Mucosa of descending colon (tissue), 3 donors: ENCODE measurements at regions not wholly inside any gene's neighbourhood (a gene's known extent, or its start where the extent isn't known, plus 50 kb on each side); places are given as distances from the start of the nearest gene placed in this dataset.

Experiments used
- ATAC-seq: fragments of 200-7000 bp; cut with Tn5 transposase; one replicate; pipeline ENCODE4 v1.9.1; 2020; ENCODE audit warnings: mild to moderate bottlenecking, moderate library complexity
- DNase-seq, 3 donors: peaks; one replicate each; pipeline ENCODE4 v3.0.0-alpha.2; 2020
- H3K36me3 ChIP-seq: fragments of 200-600 bp; one replicate; pipeline ENCODE4 v1.8.0; 2021; ENCODE audit warnings: low read depth, mild to moderate bottlenecking
- H3K4me1 ChIP-seq: fragments of 200-600 bp; one replicate; pipeline ENCODE4 v1.8.0; 2021; ENCODE audit warnings: low read depth, mild to moderate bottlenecking
- H3K4me3 ChIP-seq: fragments of 200-600 bp; one replicate; pipeline ENCODE4 v1.8.0; 2021; ENCODE audit warnings: mild to moderate bottlenecking
- H3K9me3 ChIP-seq: fragments of 200-600 bp; one replicate; pipeline ENCODE4 v1.8.0; 2021; ENCODE audit warnings: mild to moderate bottlenecking
- intact Hi-C, 2 donors: fragments of 100-400 bp; cut with DNase I in 1 of 2; cut with micrococcal nuclease in 1 of 2; formaldehyde crosslinking; loops; one replicate each; pipeline versions ENCODE4 v1.11.0 to v1.11.1; 2022; cut with DNase I, micrococcal nuclease
- TF ChIP-seq, protein P1 (sequence below): fragments of 200-600 bp; IDR thresholded peaks from one replicate; pipeline ENCODE4 v1.8.0; 2022; ENCODE audit warnings: antibody characterized with exemption, mild to moderate bottlenecking
- donor health status: DM: no; HTN: no; CAD: no; lungs with moderate emphysema.
- donor health status: DM: no; HTN: no; CAD: no.
- donor health status: DM: no; HTN: yes; CAD: no.

DNA sequence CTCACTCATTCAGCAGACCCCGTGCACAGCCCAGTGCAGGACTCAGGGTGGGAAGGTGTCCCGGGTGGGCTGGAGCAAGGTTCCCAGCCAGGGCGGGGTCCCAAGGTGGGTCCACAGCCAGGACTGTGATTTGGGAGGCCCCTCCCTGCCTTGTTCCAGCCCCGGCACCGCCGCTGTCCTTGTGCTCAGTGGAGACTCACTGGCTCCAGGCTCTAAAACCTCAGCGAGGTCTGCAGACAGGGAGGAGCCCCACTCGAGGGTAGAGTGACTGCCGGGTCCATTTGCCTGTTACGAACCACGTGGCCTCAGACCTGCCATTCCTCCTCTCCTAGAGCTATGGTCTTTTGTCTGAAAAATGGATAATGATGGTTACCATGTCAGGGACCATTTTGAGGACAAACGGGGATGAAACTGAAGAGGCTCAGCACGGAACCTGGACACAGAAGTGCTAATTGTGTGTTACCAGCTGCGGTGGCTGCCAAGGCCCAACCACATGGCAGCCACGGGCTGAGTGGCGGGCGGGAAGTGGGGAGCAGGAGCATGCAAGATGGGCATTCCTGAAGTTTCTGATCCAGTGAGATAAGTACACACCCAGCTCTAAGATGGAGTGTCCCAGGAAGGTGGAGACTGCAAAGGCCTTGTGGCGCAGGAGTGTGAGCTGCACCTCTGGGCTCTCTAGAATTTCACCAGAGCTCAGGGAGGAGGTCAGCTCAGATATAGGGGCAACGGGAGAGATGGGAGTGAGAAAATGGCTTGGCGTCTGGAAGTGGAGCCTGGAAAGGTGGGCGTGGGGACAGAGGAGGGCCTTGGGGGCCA lies 317.6 kb downstream of the SEC14L1 start:
- no peak for ATAC-seq
- H3K4me3 ChIP-seq, result no peak overlapping the region
- intact Hi-C loops, result no loop called here
- H3K9me3 ChIP-seq, result no peaks in the 10 kb centered on the region
- peaks cover 29% of the 10 kb centered on the region for H3K4me1 ChIP-seq
- TF ChIP-seq, protein P1, sequence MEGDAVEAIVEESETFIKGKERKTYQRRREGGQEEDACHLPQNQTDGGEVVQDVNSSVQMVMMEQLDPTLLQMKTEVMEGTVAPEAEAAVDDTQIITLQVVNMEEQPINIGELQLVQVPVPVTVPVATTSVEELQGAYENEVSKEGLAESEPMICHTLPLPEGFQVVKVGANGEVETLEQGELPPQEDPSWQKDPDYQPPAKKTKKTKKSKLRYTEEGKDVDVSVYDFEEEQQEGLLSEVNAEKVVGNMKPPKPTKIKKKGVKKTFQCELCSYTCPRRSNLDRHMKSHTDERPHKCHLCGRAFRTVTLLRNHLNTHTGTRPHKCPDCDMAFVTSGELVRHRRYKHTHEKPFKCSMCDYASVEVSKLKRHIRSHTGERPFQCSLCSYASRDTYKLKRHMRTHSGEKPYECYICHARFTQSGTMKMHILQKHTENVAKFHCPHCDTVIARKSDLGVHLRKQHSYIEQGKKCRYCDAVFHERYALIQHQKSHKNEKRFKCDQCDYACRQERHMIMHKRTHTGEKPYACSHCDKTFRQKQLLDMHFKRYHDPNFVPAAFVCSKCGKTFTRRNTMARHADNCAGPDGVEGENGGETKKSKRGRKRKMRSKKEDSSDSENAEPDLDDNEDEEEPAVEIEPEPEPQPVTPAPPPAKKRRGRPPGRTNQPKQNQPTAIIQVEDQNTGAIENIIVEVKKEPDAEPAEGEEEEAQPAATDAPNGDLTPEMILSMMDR, result no peak
- H3K36me3 ChIP-seq, result no peaks in the 10 kb centered on the region
- DNase-seq, result no peak

GRCh38 chr17:77459018-77459755 lies 318.4 kb downstream of the SEC14L1 start:
- Histone ChIP-seq H3K36me3 (no peaks in the 10 kb centered on the region), H3K9me3 (no peaks in the 10 kb centered on the region), H3K4me3 (no peak overlapping the region), H3K4me1 (peaks cover 26% of the 10 kb centered on the region)
- intact Hi-C loops, result no loop called here
- no peak for DNase-seq
- ATAC-seq, result no peak
- TF ChIP-seq, protein P1, result no peak

- peak; percentile 44 for ATAC-seq
- intact Hi-C loops, result no loop called here
- H3K9me3 ChIP-seq, result no peaks in the 10 kb centered on the region
- DNase-seq, result peak in 1 of 3 donors; percentile 53
- H3K4me3 ChIP-seq, result no peak overlapping the region
- H3K36me3 ChIP-seq, result no peaks in the 10 kb centered on the region
- peaks cover 26% of the 10 kb centered on the region for H3K4me1 ChIP-seq
- TF ChIP-seq, protein P1, result no peak
Observed at GRCh38 chr17:77460514-77461046, 319.8 kb downstream of the SEC14L1 start.

GRCh38 chr17:77461277-77462057 lies 320.7 kb downstream of the SEC14L1 start:
- H3K4me3 ChIP-seq, result no peak overlapping the region
- H3K36me3 ChIP-seq, result no peaks in the 10 kb centered on the region
- H3K9me3 ChIP-seq, result no peaks in the 10 kb centered on the region
- peaks cover 29% of the 10 kb centered on the region for H3K4me1 ChIP-seq
- intact Hi-C loops, result no loop called here
- ATAC-seq (no peak), DNase-seq (no peak)
- TF ChIP-seq, protein P1, result no peak

DNA sequence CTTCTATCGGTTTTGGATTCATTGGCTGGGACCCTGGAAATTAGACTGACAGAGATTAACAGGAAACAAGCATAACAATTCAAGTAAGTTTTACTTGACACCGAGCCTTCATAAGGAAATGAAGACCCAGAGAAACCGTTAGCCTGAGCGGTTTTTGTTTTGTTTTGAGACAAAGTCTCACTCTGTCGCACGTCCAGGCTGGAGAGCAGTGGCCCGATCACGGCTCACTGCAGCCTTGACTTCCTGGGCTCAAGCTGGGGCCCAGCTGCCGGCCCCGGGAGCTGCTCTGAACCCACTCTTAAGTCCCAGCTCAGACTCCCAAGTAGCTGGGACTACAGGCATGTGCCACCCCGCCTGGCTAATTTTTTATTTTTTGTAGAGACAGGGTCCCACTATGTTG lies 321.3 kb downstream of the SEC14L1 start:
- no peak overlapping the region for H3K4me3 ChIP-seq
- ATAC-seq, result peak; percentile 11
- H3K9me3 ChIP-seq, result no peaks in the 10 kb centered on the region
- intact Hi-C loops, result no loop called here
- TF ChIP-seq, protein P1, result no peak
- peaks cover 31% of the 10 kb centered on the region for H3K4me1 ChIP-seq
- no peaks in the 10 kb centered on the region for H3K36me3 ChIP-seq
- DNase-seq, result no peak
